ENCODE measurements at regions not wholly inside any gene's neighbourhood (a gene's known extent, or its start where the extent isn't known, plus 50 kb on each side); places are given as distances from the start of the nearest gene placed in this dataset.

GRCh38 chr10:65528986-65529385 lies 1396.8 kb upstream of the LRRTM3 start:
- Histone ChIP-seq H3K36me3 (ENCODE audit: control insufficient read depth, insufficient read depth, low read length) (no peaks in the 10 kb centered on the region), H3K27ac (ENCODE audit: low read length) (no peak overlapping the region), H3K9me3 (replicated peaks; ENCODE audit: control insufficient read depth, low read depth, low read length) (no peaks in the 10 kb centered on the region), H3K4me1 (ENCODE audit: control insufficient read depth, insufficient read depth, low read length) (no peaks in the 10 kb centered on the region), H3K27me3 (ENCODE audit: control insufficient read depth, insufficient read depth, low read length) (no peaks in the 10 kb centered on the region), H3K4me3 (ENCODE audit: low read length) (no peak overlapping the region)
- no peak for DNase-seq
- no CpG with 5 or more reads among the region's 1 CpG for WGBS (ENCODE audit: insufficient coverage)

- Histone ChIP-seq H3K36me3 (ENCODE audit: control insufficient read depth, insufficient read depth, low read length) (no peaks in the 10 kb centered on the region), H3K9me3 (replicated peaks; ENCODE audit: control insufficient read depth, low read depth, low read length) (no peaks in the 10 kb centered on the region), H3K27me3 (ENCODE audit: control insufficient read depth, insufficient read depth, low read length) (no peaks in the 10 kb centered on the region), H3K27ac (ENCODE audit: low read length) (no peak overlapping the region), H3K4me1 (ENCODE audit: control insufficient read depth, insufficient read depth, low read length) (no peaks in the 10 kb centered on the region), H3K4me3 (ENCODE audit: low read length) (no peak overlapping the region)
- WGBS (ENCODE audit: insufficient coverage) = no CpG with 5 or more reads among the region's 5 CpGs
- no peak for DNase-seq
Measured at GRCh38 chr10:65531545-65531944, 1394.3 kb upstream of the LRRTM3 start.

GRCh38 chr10:65534771-65535170 lies 1391.1 kb upstream of the LRRTM3 start:
- Histone ChIP-seq H3K27ac (ENCODE audit: low read length) (no peak overlapping the region), H3K27me3 (ENCODE audit: control insufficient read depth, insufficient read depth, low read length) (no peaks in the 10 kb centered on the region)
- peak; percentile 88 for DNase-seq

GRCh38 chr10:65544756-65545155 lies 1381.1 kb upstream of the LRRTM3 start:
- 80% methylated on average over 1 of the region's 1 CpG for WGBS (ENCODE audit: insufficient coverage)
- Histone ChIP-seq H3K4me1 (ENCODE audit: control insufficient read depth, insufficient read depth, low read length) (no peaks in the 10 kb centered on the region), H3K4me3 (ENCODE audit: low read length) (no peak overlapping the region), H3K27me3 (ENCODE audit: control insufficient read depth, insufficient read depth, low read length) (no peaks in the 10 kb centered on the region), H3K27ac (ENCODE audit: low read length) (no peak overlapping the region), H3K36me3 (ENCODE audit: control insufficient read depth, insufficient read depth, low read length) (no peaks in the 10 kb centered on the region), H3K9me3 (replicated peaks; ENCODE audit: control insufficient read depth, low read depth, low read length) (no peaks in the 10 kb centered on the region)
- DNase-seq = no peak

More at GRCh38 chr10:65534771-65535170, 1391.1 kb upstream of the LRRTM3 start:
- no peaks in the 10 kb centered on the region for H3K9me3 ChIP-seq (replicated peaks; ENCODE audit: control insufficient read depth, low read depth, low read length)
- H3K4me1 ChIP-seq (ENCODE audit: control insufficient read depth, insufficient read depth, low read length) = no peaks in the 10 kb centered on the region
- no CpG with 5 or more reads among the region's 2 CpGs for WGBS (ENCODE audit: insufficient coverage)
- H3K36me3 ChIP-seq (ENCODE audit: control insufficient read depth, insufficient read depth, low read length) = no peaks in the 10 kb centered on the region
- no peak overlapping the region for H3K4me3 ChIP-seq (ENCODE audit: low read length)

GRCh38 chr10:65548001-65548400 lies 1377.8 kb upstream of the LRRTM3 start:
- no peak for DNase-seq
- Histone ChIP-seq H3K4me1 (ENCODE audit: control insufficient read depth, insufficient read depth, low read length) (no peaks in the 10 kb centered on the region), H3K27me3 (ENCODE audit: control insufficient read depth, insufficient read depth, low read length) (no peaks in the 10 kb centered on the region), H3K9me3 (replicated peaks; ENCODE audit: control insufficient read depth, low read depth, low read length) (no peaks in the 10 kb centered on the region), H3K27ac (ENCODE audit: low read length) (no peak overlapping the region), H3K36me3 (ENCODE audit: control insufficient read depth, insufficient read depth, low read length) (no peaks in the 10 kb centered on the region), H3K4me3 (ENCODE audit: low read length) (no peak overlapping the region)
- no CpG with 5 or more reads among the region's 3 CpGs for WGBS (ENCODE audit: insufficient coverage)

- no peak for DNase-seq
- no CpG with 5 or more reads among the region's 4 CpGs for WGBS (ENCODE audit: insufficient coverage)
- H3K27me3 ChIP-seq (ENCODE audit: control insufficient read depth, insufficient read depth, low read length) = no peaks in the 10 kb centered on the region
Measured at GRCh38 chr10:65550761-65551160, 1375.1 kb upstream of the LRRTM3 start.

GRCh38 chr10:65555192-65555591 lies 1370.6 kb upstream of the LRRTM3 start:
- Histone ChIP-seq H3K27me3 (ENCODE audit: control insufficient read depth, insufficient read depth, low read length) (no peaks in the 10 kb centered on the region), H3K4me3 (ENCODE audit: low read length) (no peak overlapping the region)
- WGBS (ENCODE audit: insufficient coverage) = no CpG with 5 or more reads among the region's 5 CpGs

More at GRCh38 chr10:65550761-65551160, 1375.1 kb upstream of the LRRTM3 start:
- no peak overlapping the region for H3K4me3 ChIP-seq (ENCODE audit: low read length)
- no peaks in the 10 kb centered on the region for H3K4me1 ChIP-seq (ENCODE audit: control insufficient read depth, insufficient read depth, low read length)
- no peaks in the 10 kb centered on the region for H3K9me3 ChIP-seq (replicated peaks; ENCODE audit: control insufficient read depth, low read depth, low read length)
- no peak overlapping the region for H3K27ac ChIP-seq (ENCODE audit: low read length)
- no peaks in the 10 kb centered on the region for H3K36me3 ChIP-seq (ENCODE audit: control insufficient read depth, insufficient read depth, low read length)

GRCh38 chr10:65556006-65556405 lies 1369.8 kb upstream of the LRRTM3 start:
- H3K4me3 ChIP-seq (ENCODE audit: low read length) = no peak overlapping the region
- H3K9me3 ChIP-seq (replicated peaks; ENCODE audit: control insufficient read depth, low read depth, low read length) = no peaks in the 10 kb centered on the region
- H3K27ac ChIP-seq (ENCODE audit: low read length) = no peak overlapping the region
- H3K27me3 ChIP-seq (ENCODE audit: control insufficient read depth, insufficient read depth, low read length) = no peaks in the 10 kb centered on the region
- no peaks in the 10 kb centered on the region for H3K4me1 ChIP-seq (ENCODE audit: control insufficient read depth, insufficient read depth, low read length)
- DNase-seq = no peak
- H3K36me3 ChIP-seq (ENCODE audit: control insufficient read depth, insufficient read depth, low read length) = no peaks in the 10 kb centered on the region
- WGBS (ENCODE audit: insufficient coverage) = 100% methylated on average over 2 of the region's 5 CpGs

More at GRCh38 chr10:65555192-65555591, 1370.6 kb upstream of the LRRTM3 start:
- H3K36me3 ChIP-seq (ENCODE audit: control insufficient read depth, insufficient read depth, low read length) = no peaks in the 10 kb centered on the region
- H3K27ac ChIP-seq (ENCODE audit: low read length) = no peak overlapping the region
- H3K9me3 ChIP-seq (replicated peaks; ENCODE audit: control insufficient read depth, low read depth, low read length) = no peaks in the 10 kb centered on the region
- DNase-seq = no peak
- H3K4me1 ChIP-seq (ENCODE audit: control insufficient read depth, insufficient read depth, low read length) = no peaks in the 10 kb centered on the region

- H3K36me3 ChIP-seq (ENCODE audit: control insufficient read depth, insufficient read depth, low read length) = no peaks in the 10 kb centered on the region
- H3K4me1 ChIP-seq (ENCODE audit: control insufficient read depth, insufficient read depth, low read length) = no peaks in the 10 kb centered on the region
- no peak for DNase-seq
- no CpG with 5 or more reads among the region's 2 CpGs for whole genome bisulfite sequencing (ENCODE audit: insufficient coverage)
- H3K27me3 ChIP-seq (ENCODE audit: control insufficient read depth, insufficient read depth, low read length) = no peaks in the 10 kb centered on the region
- no peak overlapping the region for H3K27ac ChIP-seq (ENCODE audit: low read length)
- H3K4me3 ChIP-seq (ENCODE audit: low read length) = no peak overlapping the region
- H3K9me3 ChIP-seq (replicated peaks; ENCODE audit: control insufficient read depth, low read depth, low read length) = no peaks in the 10 kb centered on the region
Measured at GRCh38 chr10:65559369-65559768, 1366.5 kb upstream of the LRRTM3 start.

GRCh38 chr10:65565246-65565645 lies 1360.6 kb upstream of the LRRTM3 start:
- H3K9me3 ChIP-seq (replicated peaks; ENCODE audit: control insufficient read depth, low read depth, low read length) = no peaks in the 10 kb centered on the region
- H3K4me1 ChIP-seq (ENCODE audit: control insufficient read depth, insufficient read depth, low read length) = peaks cover 1% of the 10 kb centered on the region
- WGBS (ENCODE audit: insufficient coverage) = no CpG with 5 or more reads among the region's 1 CpG
- H3K27me3 ChIP-seq (ENCODE audit: control insufficient read depth, insufficient read depth, low read length) = no peaks in the 10 kb centered on the region
- no peak overlapping the region for H3K27ac ChIP-seq (ENCODE audit: low read length)
- H3K4me3 ChIP-seq (ENCODE audit: low read length) = no peak overlapping the region
- no peaks in the 10 kb centered on the region for H3K36me3 ChIP-seq (ENCODE audit: control insufficient read depth, insufficient read depth, low read length)
- no peak for DNase-seq

- Histone ChIP-seq H3K4me3 (ENCODE audit: low read length) (no peak overlapping the region), H3K27me3 (ENCODE audit: control insufficient read depth, insufficient read depth, low read length) (no peaks in the 10 kb centered on the region), H3K27ac (ENCODE audit: low read length) (no peak overlapping the region), H3K9me3 (replicated peaks; ENCODE audit: control insufficient read depth, low read depth, low read length) (no peaks in the 10 kb centered on the region), H3K4me1 (ENCODE audit: control insufficient read depth, insufficient read depth, low read length) (peaks cover 2% of the 10 kb centered on the region), H3K36me3 (ENCODE audit: control insufficient read depth, insufficient read depth, low read length) (no peaks in the 10 kb centered on the region)
- no peak for DNase-seq
- WGBS (ENCODE audit: insufficient coverage) = no CpG with 5 or more reads among the region's 2 CpGs
Measured at GRCh38 chr10:65566906-65567305, 1358.9 kb upstream of the LRRTM3 start.
